ENCODE measurements at regions not wholly inside any gene's neighbourhood (a gene's known extent, or its start where the extent isn't known, plus 50 kb on each side); places are given as distances from the start of the nearest gene placed in this dataset.

DNA sequence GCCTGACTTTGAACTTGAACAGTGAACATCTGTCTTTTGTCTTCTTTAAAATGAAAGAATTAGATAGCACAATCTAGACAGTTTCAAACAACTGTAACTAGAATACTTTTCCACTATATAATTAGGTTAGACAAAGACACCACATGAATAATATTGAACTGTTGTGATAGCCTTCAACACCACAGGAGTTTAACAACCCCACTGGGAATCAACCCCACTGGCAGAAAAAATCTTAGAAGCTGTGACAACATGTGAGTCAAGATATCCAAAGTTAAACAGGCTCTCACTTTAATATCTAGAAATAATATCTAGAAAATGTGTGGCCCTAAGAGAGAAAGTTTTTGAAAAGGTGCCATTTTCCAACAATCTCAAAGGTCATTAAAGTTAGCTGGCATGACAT is 64.4 kb upstream of the PRICKLE2 start:
- TF ChIP-seq, protein P1, sequence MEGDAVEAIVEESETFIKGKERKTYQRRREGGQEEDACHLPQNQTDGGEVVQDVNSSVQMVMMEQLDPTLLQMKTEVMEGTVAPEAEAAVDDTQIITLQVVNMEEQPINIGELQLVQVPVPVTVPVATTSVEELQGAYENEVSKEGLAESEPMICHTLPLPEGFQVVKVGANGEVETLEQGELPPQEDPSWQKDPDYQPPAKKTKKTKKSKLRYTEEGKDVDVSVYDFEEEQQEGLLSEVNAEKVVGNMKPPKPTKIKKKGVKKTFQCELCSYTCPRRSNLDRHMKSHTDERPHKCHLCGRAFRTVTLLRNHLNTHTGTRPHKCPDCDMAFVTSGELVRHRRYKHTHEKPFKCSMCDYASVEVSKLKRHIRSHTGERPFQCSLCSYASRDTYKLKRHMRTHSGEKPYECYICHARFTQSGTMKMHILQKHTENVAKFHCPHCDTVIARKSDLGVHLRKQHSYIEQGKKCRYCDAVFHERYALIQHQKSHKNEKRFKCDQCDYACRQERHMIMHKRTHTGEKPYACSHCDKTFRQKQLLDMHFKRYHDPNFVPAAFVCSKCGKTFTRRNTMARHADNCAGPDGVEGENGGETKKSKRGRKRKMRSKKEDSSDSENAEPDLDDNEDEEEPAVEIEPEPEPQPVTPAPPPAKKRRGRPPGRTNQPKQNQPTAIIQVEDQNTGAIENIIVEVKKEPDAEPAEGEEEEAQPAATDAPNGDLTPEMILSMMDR (IDR thresholded peaks at IDR 0.05), result no peak
- no peak for TF ChIP-seq POLR2A (IDR thresholded peaks at IDR 0.05)

All from tibial nerve (tissue), 3 donors.